Activated T-helper 17 cell treated with anti-CD3 and anti-CD28 coated beads, Interleukin-2, amount 50 U/mL, for 72 hours (primary cell): ENCODE measurements at regions not wholly inside any gene's neighbourhood (a gene's known extent, or its start where the extent isn't known, plus 50 kb on each side); places are given as distances from the start of the nearest gene placed in this dataset.

Source experiments
- ATAC-seq: fragments of 150-1000 bp; cut with Tn5 transposase; replicated peaks from 2 replicates; pipeline ENCODE4 v1.10.0; 2021; ENCODE audit warnings: mild to moderate bottlenecking, moderate library complexity
- H3K27ac Mint-ChIP-seq: one replicate; pipeline ENCODE4 v1.8.0; 2022; ENCODE audit warnings: mixed read lengths
- H3K27me3 Mint-ChIP-seq: one replicate; pipeline ENCODE4 v1.8.0; 2022; ENCODE audit warnings: mixed read lengths
- H3K36me3 Mint-ChIP-seq: one replicate; pipeline ENCODE4 v1.8.0; 2022; ENCODE audit warnings: low read depth, mild to moderate bottlenecking, mixed read lengths
- H3K4me1 Mint-ChIP-seq: one replicate; pipeline ENCODE4 v1.8.0; 2022; ENCODE audit warnings: mixed read lengths
- H3K4me3 Mint-ChIP-seq: one replicate; pipeline ENCODE4 v1.8.0; 2022; ENCODE audit warnings: mild to moderate bottlenecking, mixed read lengths
- H3K9me3 Mint-ChIP-seq: one replicate; pipeline ENCODE4 v1.8.0; 2022; ENCODE audit warnings: mixed read lengths

DNA sequence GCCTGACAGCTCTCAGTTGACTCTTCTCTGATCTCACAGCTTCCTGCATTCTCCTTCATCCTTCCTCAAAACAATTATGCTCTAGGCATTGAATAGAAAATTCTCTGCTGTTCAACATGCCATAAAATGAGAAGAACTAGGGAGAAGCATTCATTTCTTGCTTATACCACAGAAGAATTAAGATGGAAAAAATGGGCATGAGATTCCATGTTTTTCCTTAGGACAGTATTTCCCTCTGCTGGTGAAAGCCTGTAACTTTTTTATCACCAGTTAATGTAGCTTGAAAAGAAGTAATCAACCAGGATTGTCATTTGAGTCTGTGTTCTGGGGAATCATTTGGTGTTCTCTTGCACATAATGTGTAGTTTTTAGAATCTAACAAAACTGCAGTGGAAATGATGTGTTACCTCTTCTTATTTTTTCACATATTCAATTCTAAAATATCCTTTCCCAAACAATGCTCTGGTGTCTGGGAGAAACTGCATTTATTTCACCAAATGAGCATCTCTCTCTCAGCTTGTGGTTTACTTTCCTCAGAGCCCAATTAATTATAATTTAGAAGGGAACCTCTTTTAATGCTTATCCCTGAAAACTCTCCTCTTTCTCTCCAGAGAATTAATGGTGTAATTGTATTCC is 92.8 kb upstream of the DCBLD2 start:
- Mint-ChIP-seq H3K27me3 (peaks cover 8% of the 10 kb centered on the region), H3K4me1 (no peaks in the 10 kb centered on the region), H3K27ac (no peak overlapping the region), H3K9me3 (no peaks in the 10 kb centered on the region), H3K4me3 (no peak overlapping the region), H3K36me3 (no peaks in the 10 kb centered on the region)
- ATAC-seq: no peak

DNA sequence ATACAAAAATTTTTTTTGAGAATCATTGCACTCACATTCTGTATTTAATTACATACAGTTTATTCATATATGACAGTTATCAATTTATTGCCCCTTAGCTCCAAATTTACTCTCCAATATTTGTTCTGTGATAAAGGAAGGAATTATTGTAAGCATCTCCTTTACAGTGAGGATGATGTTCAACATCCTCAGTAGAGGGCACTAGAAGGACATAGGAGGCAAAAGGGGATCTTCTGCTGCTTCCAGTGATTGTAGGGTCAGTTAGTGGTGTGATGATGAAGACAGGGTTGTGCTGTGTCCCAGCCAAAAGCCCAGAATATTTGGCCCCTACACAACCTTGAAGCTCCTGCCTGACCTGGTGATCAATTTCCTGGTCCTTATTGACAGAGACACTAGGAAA is 89.9 kb upstream of the DCBLD2 start:
- no peak for ATAC-seq
- no peak overlapping the region for H3K27ac Mint-ChIP-seq
- H3K36me3 Mint-ChIP-seq: no peaks in the 10 kb centered on the region

DNA sequence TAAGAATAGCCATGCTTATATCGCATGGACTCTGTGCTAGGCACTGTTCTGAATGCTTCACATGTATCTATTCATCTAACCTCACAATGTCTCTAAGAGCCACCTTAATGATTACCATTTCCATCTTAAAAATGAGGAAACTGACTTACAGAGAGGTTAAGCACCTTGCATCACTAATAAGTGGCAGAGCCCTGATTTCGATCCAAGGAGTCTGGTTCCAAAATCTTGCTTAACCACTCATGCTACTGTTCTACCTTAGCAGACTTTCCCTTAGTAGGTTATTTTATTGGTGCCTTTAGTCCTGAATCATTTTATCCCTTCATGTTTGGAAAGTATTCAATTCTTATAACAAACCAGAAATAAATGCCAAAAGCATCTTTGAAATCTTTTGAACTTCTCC is 89.2 kb upstream of the DCBLD2 start:
- H3K4me1 Mint-ChIP-seq: no peaks in the 10 kb centered on the region

More for the DNA sequence above, 89.9 kb upstream of the DCBLD2 start:
- H3K9me3 Mint-ChIP-seq: no peaks in the 10 kb centered on the region
- peaks cover 4% of the 10 kb centered on the region for H3K27me3 Mint-ChIP-seq
- H3K4me3 Mint-ChIP-seq: no peak overlapping the region
- no peaks in the 10 kb centered on the region for H3K4me1 Mint-ChIP-seq

DNA sequence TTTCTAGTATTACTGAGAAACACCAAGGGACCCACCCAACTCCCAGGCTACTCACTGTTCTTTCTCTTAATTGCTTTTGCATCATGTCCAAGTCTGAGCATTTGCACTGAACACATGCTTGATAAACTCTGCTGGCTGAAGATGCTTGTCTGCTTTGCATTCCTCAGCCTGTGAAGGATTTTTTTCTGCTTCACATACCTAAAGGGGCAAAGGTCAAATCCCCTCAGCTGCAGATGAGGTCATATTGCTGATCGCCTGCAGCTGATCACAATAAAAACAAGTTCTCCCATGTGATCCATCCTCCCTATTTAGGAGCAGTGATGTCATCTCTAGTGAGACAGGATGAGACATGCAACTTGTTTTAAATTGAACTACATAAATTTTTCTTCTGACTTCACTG is 84.6 kb upstream of the DCBLD2 start:
- Mint-ChIP-seq H3K27me3 (peaks cover 3% of the 10 kb centered on the region), H3K4me1 (no peaks in the 10 kb centered on the region), H3K4me3 (no peak overlapping the region), H3K36me3 (no peaks in the 10 kb centered on the region), H3K9me3 (no peaks in the 10 kb centered on the region), H3K27ac (no peak overlapping the region)
- no peak for ATAC-seq

More for the DNA sequence above, 89.2 kb upstream of the DCBLD2 start:
- H3K4me3 Mint-ChIP-seq: no peak overlapping the region
- H3K27ac Mint-ChIP-seq: no peak overlapping the region
- ATAC-seq: no peak
- peaks cover 4% of the 10 kb centered on the region for H3K27me3 Mint-ChIP-seq
- no peaks in the 10 kb centered on the region for H3K36me3 Mint-ChIP-seq
- H3K9me3 Mint-ChIP-seq: no peaks in the 10 kb centered on the region

DNA sequence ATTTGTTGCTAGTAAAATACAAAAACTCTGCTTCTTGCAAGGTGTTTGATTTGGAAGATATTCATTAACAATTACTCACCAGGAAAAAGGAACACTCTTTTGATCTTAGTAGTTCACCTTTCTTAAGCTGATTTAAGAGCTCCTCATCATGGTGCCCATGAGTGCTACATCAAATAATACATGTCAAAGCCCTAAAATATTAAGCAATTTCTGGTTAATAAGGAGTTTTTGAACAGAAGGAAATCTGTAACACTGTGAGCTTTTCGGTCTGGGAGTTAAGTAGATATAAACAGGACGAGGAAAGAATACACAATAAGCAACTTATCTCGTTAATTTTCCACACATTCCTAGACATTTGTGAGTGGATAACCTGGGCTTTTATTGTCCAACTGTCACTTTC is 83.9 kb upstream of the DCBLD2 start:
- no peaks in the 10 kb centered on the region for H3K4me1 Mint-ChIP-seq
- no peaks in the 10 kb centered on the region for H3K9me3 Mint-ChIP-seq
- H3K27ac Mint-ChIP-seq: no peak overlapping the region
- peaks cover 3% of the 10 kb centered on the region for H3K27me3 Mint-ChIP-seq
- ATAC-seq: no peak
- H3K36me3 Mint-ChIP-seq: no peaks in the 10 kb centered on the region
- H3K4me3 Mint-ChIP-seq: no peak overlapping the region

DNA sequence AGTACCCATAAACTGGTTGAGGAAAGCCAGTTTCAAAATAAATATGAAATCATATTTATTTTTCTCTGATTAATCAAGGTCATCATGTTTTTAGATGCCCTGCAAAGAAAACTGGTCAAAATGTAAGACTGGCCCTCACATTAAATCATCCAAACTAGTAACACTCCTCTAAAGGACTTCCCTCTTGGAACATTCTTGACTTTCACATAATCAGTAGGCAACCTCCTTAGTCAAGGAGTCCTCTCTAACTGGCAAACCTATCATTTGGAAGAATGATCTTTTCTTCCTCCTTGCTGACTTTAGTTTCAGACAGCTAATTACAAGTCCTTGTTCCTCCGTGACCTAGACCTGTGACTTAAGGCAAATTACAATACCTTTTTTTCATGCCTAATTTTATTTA is 82.5 kb upstream of the DCBLD2 start:
- no peak overlapping the region for H3K27ac Mint-ChIP-seq
- no peak for ATAC-seq
- no peaks in the 10 kb centered on the region for H3K9me3 Mint-ChIP-seq
- H3K27me3 Mint-ChIP-seq: peaks cover 3% of the 10 kb centered on the region
- H3K4me1 Mint-ChIP-seq: no peaks in the 10 kb centered on the region
- no peaks in the 10 kb centered on the region for H3K36me3 Mint-ChIP-seq
- no peak overlapping the region for H3K4me3 Mint-ChIP-seq

DNA sequence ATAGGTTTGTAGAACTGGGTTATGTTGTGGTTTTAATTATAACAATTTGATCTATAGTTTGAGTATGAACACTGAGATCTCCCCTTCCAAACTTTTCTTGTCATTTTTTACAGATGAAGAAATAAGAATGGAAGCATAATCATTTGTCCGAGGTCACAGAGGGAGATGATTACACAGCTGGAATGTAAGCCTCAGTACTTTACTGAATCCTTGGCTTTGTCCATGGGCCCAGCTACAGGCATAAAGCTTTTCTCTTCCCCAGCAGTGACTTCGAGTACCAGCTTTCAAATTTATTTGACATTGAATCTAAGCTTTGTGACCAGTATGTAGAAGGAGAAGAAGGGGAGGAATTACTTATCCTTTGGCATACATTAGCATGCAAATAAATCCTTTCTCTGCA is 80.9 kb upstream of the DCBLD2 start:
- no peak overlapping the region for H3K27ac Mint-ChIP-seq
- no peak overlapping the region for H3K4me3 Mint-ChIP-seq
- H3K4me1 Mint-ChIP-seq: no peaks in the 10 kb centered on the region
- peaks cover 3% of the 10 kb centered on the region for H3K27me3 Mint-ChIP-seq
- no peak for ATAC-seq
- H3K9me3 Mint-ChIP-seq: no peaks in the 10 kb centered on the region
- H3K36me3 Mint-ChIP-seq: no peaks in the 10 kb centered on the region

DNA sequence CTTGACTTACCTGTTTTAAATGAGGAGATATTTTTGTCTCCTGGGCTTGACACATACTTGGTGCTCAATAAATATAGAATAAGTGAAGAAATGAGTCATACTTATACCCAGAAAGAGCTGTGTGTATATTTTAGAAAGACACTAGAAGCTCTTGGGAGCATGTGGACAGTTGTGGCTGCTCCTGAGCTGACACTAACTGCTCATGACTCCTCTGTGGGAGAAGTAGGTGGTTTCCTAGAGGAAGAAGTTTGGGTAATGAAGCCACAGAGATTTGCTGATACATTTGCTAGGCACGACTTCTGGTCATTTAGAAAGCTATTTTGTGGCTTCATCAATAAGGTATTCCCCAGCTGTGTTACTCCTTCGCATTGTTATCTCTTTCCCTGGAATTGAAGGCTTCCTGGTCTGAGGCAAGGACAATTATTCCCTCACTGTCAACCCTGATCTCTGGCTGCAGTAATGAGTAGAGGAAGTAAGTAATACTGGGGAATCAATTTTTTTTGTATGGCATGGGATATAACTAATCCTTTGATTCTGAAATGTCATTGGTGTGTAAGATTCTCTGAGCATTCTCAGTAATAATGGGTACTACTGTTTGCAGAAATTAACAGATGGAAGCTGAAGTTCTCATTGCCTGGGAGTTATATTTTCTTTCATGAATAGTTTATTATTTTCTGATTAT is 79.6 kb upstream of the DCBLD2 start:
- peaks cover 3% of the 10 kb centered on the region for H3K27me3 Mint-ChIP-seq

DNA sequence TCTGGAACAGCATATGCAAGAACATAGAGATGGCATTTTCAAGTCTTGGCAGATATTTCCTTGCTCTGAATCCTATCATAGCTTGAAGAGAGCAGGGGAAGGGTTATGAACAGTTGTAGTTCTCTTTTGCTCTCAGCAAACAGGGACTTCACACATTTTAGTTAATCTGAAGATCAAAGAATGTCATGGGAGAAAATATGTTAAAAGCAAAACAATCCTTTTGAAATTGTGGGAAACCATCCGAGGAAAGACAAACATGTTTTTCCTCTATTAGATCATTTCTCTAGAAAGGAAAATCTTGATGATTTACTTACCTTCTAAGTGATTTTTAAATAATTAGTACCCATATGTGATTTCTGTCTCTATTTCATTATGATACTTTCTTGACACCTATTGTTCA is 77.8 kb upstream of the DCBLD2 start:
- Mint-ChIP-seq H3K4me3 (no peak overlapping the region), H3K4me1 (no peaks in the 10 kb centered on the region), H3K36me3 (no peaks in the 10 kb centered on the region), H3K27me3 (peaks cover 3% of the 10 kb centered on the region), H3K9me3 (no peaks in the 10 kb centered on the region), H3K27ac (no peak overlapping the region)
- no peak for ATAC-seq

More for the DNA sequence above, 79.6 kb upstream of the DCBLD2 start:
- no peak overlapping the region for H3K4me3 Mint-ChIP-seq
- ATAC-seq: peak; percentile 84
- H3K36me3 Mint-ChIP-seq: no peaks in the 10 kb centered on the region
- no peak overlapping the region for H3K27ac Mint-ChIP-seq
- no peaks in the 10 kb centered on the region for H3K9me3 Mint-ChIP-seq
- H3K4me1 Mint-ChIP-seq: no peaks in the 10 kb centered on the region

DNA sequence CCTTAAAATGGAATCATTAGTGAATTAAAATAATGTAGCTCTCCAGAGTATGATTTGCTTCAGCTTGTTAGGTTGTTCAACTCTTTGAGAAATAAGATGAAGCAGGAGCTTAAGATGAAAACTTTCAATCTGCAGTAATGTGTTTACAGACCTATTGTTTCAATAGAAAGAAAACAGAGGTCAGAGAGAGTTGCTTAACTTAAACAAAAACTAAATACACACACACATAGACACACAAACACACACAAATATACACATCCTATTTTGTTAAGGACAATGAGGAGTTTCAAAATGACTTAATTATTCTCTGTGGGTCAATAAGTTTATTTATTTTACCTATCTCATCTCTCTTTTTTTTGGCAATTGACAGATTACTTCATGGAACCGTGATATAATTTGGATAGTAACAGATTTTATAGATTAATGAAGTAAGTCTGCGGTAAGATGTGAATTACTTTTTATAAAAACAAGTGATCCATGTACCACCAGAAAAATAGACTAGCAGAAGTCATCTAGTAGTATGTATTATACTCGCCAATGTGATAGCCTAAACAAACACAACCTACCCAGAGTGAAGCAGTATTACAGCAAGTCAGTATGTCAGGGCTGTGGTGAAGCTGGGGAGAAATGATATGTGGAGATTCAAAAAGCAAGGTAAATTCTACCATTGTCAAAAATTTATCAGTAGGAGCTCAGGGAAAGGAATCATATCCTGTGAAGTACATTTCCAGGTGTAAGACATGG is 76.7 kb upstream of the DCBLD2 start:
- no peaks in the 10 kb centered on the region for H3K4me1 Mint-ChIP-seq
- no peaks in the 10 kb centered on the region for H3K27me3 Mint-ChIP-seq

DNA sequence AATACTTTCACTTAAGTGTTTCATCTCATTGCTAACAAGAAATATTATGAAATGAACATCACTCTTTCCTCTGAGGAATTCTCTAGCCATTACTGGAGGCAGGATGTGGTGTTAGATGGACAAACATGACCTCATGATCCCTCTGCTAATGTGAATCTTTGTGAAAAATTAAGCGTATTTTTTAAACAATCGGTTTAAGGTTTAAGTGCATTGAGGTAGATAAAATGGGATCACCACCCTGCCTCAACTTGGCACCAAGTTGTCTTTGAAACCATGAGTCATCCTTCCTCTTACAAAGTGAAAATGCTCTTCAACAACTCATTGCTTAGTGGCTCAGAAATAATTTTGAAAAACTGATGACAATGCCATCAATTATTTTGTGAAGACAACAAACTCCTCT is 76.0 kb upstream of the DCBLD2 start:
- ATAC-seq: no peak
- no peaks in the 10 kb centered on the region for H3K36me3 Mint-ChIP-seq
- H3K9me3 Mint-ChIP-seq: no peaks in the 10 kb centered on the region
- H3K4me1 Mint-ChIP-seq: no peaks in the 10 kb centered on the region
- no peak overlapping the region for H3K4me3 Mint-ChIP-seq
- H3K27me3 Mint-ChIP-seq: no peaks in the 10 kb centered on the region
- no peak overlapping the region for H3K27ac Mint-ChIP-seq

More for the DNA sequence above, 76.7 kb upstream of the DCBLD2 start:
- Mint-ChIP-seq H3K4me3 (no peak overlapping the region), H3K36me3 (no peaks in the 10 kb centered on the region), H3K27ac (no peak overlapping the region), H3K9me3 (no peaks in the 10 kb centered on the region)
- ATAC-seq: no peak

DNA sequence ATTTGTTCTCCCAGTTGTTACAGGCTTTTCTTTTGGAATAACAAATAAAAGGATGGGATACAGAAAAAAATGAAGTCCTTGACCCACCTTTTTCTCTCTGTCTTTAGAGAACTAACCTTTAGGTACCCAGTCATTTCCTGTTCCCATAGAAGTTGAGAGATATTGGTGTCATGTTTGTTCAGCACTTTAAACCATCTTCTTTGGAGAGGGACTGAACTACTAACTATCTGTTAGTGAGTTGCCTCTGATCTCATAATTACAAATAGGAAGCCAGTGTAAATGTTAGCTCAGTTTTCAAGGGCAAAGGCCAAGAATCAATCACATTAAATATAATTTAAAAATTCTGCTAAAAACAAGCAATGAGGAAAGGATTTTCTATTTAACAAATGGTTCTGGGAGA is 72.9 kb upstream of the DCBLD2 start:
- H3K27me3 Mint-ChIP-seq: no peaks in the 10 kb centered on the region
- H3K27ac Mint-ChIP-seq: no peak overlapping the region
- no peak overlapping the region for H3K4me3 Mint-ChIP-seq
- H3K36me3 Mint-ChIP-seq: no peaks in the 10 kb centered on the region
- H3K9me3 Mint-ChIP-seq: no peaks in the 10 kb centered on the region
- no peaks in the 10 kb centered on the region for H3K4me1 Mint-ChIP-seq
- no peak for ATAC-seq

DNA sequence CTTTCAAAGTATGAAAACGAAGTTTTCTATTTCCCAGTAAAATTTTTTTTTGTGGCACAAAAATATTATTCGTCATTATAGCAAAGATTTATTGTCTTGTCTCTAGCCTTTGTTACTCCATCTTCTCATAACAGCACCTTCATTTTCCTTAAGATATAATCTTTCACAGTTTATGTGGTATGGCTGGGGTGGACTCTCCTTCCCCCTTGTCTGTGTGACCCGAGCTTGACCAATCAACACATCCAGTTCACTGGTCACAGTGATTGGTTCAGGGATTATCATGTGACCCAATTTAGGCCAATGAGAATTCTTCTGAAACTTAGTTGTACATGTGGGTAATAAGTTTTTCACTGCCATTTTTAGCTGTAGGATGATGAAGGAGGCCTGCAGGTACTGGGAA is 71.2 kb upstream of the DCBLD2 start:
- no peaks in the 10 kb centered on the region for H3K27me3 Mint-ChIP-seq
- no peak overlapping the region for H3K27ac Mint-ChIP-seq
- H3K9me3 Mint-ChIP-seq: no peaks in the 10 kb centered on the region
- no peak for ATAC-seq
- no peaks in the 10 kb centered on the region for H3K36me3 Mint-ChIP-seq
- no peaks in the 10 kb centered on the region for H3K4me1 Mint-ChIP-seq
- no peak overlapping the region for H3K4me3 Mint-ChIP-seq

DNA sequence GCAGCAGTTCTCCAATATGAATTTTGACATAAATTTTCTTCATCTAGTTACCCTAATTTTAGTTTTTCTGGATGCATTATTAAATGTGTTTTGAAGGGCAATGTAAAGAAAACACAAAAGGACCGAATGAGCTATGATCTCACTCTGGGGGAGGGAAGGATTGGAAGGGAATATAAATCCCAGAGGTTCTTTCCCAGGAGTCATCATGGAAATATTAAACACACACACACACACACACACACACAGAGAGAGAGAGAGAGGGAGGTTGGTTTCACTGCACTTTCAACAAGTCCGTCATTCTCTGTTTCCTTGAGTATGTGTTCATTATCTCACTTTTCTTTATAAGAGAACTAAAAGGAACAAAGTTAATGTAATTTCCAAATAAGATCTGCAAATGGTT is 70.7 kb upstream of the DCBLD2 start:
- H3K4me1 Mint-ChIP-seq: no peaks in the 10 kb centered on the region
- H3K36me3 Mint-ChIP-seq: no peaks in the 10 kb centered on the region
- peaks cover 3% of the 10 kb centered on the region for H3K27me3 Mint-ChIP-seq
- H3K9me3 Mint-ChIP-seq: no peaks in the 10 kb centered on the region
- no peak overlapping the region for H3K27ac Mint-ChIP-seq
- H3K4me3 Mint-ChIP-seq: no peak overlapping the region
- no peak for ATAC-seq

DNA sequence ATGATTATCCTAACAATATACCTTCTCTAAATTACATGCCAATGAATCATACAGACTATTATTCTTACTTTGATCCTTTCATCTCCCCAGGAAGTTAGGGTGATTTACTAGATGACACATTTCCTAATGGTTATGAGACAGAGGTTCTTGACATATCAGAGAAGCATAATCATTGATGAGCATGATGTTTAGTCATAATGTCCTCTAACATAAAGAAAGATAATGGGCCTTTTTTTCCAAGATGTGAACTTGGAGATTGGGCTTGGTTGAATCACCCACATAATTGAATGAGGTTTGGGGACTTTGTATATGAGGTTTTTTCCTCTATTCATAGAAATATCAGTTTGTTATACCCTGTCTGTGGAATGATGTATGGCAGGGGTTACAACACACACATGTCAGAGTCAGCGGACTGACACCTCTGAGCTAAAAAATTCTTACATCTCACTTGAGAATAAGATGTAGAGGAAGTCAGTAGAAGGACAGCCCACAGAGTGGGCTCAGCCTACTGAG is 69.7 kb upstream of the DCBLD2 start:
- Mint-ChIP-seq H3K27me3 (peaks cover 7% of the 10 kb centered on the region), H3K9me3 (no peaks in the 10 kb centered on the region), H3K27ac (peak overlapping the region; percentile 42), H3K4me1 (no peaks in the 10 kb centered on the region), H3K36me3 (no peaks in the 10 kb centered on the region), H3K4me3 (no peak overlapping the region)
- ATAC-seq: peak; percentile 87
